ENCODE measurements at regions not wholly inside any gene's neighbourhood (a gene's known extent, or its start where the extent isn't known, plus 50 kb on each side); places are given as distances from the start of the nearest gene placed in this dataset.

- TF ChIP-seq POLR2A (IDR thresholded peaks at IDR 0.05) (no peak), CTCF (IDR thresholded peaks at IDR 0.05) (no peak)
Observed at GRCh38 chr15:31897746-31898145, 132.6 kb upstream of the CHRNA7 start.
